ENCODE measurements at regions not wholly inside any gene's neighbourhood (a gene's known extent, or its start where the extent isn't known, plus 50 kb on each side); places are given as distances from the start of the nearest gene placed in this dataset.

DNA sequence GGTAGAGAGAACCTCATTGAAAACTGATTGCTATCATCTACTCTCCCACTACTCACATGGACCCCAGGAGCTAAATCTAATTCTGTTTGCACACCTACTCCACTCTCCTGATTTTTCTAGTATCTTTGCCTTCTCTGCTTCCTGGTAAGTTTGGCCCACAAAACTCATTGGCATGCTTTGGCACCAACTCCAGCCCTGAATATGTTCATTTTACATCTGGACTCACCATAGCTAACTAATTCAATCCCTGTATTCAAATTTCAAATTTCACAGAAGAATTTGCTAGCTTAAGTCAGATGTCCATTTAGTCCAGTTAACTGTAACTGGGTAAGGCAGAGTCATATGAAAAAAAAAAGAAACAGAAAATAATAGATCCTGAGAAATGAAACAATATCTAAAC, 442.1 kb downstream of the SUCLG1 start:
- TF ChIP-seq, protein P1, sequence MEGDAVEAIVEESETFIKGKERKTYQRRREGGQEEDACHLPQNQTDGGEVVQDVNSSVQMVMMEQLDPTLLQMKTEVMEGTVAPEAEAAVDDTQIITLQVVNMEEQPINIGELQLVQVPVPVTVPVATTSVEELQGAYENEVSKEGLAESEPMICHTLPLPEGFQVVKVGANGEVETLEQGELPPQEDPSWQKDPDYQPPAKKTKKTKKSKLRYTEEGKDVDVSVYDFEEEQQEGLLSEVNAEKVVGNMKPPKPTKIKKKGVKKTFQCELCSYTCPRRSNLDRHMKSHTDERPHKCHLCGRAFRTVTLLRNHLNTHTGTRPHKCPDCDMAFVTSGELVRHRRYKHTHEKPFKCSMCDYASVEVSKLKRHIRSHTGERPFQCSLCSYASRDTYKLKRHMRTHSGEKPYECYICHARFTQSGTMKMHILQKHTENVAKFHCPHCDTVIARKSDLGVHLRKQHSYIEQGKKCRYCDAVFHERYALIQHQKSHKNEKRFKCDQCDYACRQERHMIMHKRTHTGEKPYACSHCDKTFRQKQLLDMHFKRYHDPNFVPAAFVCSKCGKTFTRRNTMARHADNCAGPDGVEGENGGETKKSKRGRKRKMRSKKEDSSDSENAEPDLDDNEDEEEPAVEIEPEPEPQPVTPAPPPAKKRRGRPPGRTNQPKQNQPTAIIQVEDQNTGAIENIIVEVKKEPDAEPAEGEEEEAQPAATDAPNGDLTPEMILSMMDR (IDR thresholded peaks at IDR 0.05), result no peak
- Histone ChIP-seq H3K4me3 (no peak overlapping the region), H3K27ac (no peak overlapping the region), H3K36me3 (no peaks in the 10 kb centered on the region), H3K9me3 (no peaks in the 10 kb centered on the region), H3K9ac (ENCODE audit: low read depth in 2 of 2, low read length in 2 of 2) (no peak overlapping the region), H3K4me1 (no peaks in the 10 kb centered on the region), H3K27me3 (no peaks in the 10 kb centered on the region)
- intact Hi-C loops (cut with DNase I), result no loop called here
- no peak for DNase-seq

DNA sequence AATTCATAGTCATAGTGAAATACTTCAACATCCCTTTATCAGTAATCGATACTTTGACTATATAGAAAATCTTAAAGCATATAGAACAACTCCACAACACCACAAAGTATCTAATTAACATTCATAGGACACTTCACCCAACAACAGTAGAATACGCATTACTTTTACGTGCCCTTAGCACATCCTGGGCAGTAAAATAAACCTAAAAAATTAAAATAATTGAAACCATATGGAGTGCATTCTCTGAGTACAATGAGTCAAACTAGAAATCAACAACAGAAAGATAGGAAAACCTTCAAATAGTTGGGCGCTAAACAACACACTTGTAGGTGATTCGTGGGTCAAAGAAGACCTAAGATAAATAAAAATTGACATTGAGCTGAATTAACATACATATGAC, 442.9 kb downstream of the SUCLG1 start:
- no peak overlapping the region for H3K9ac ChIP-seq (ENCODE audit: low read depth in 2 of 2, low read length in 2 of 2)
- no peak for DNase-seq
- H3K9me3 ChIP-seq, result no peaks in the 10 kb centered on the region
- no peaks in the 10 kb centered on the region for H3K27me3 ChIP-seq
- no peak overlapping the region for H3K27ac ChIP-seq
- H3K36me3 ChIP-seq, result no peaks in the 10 kb centered on the region
- TF ChIP-seq, protein P1 (IDR thresholded peaks at IDR 0.05), result no peak
- H3K4me1 ChIP-seq, result no peaks in the 10 kb centered on the region
- intact Hi-C loops (cut with DNase I), result no loop called here
- H3K4me3 ChIP-seq, result no peak overlapping the region

DNA sequence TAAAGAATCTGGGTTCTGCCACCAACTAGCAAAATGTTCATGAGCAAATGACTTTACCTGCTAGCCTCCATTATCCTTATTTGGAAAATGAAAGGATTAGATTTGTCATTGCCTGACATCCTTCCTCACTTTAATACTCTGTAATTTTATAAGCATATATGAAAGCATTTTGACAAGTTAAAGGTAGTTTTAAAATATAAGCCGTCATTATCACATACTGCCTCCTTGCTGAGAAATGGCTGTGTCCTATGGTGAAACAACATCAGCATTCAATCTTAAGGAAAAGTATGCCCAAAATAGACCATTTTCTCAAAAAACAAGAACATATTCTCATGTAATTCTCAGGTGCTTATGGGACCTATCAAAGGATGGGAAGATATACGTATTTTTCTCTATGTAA, 461.2 kb downstream of the SUCLG1 start:
- Histone ChIP-seq H3K27ac (no peak overlapping the region), H3K9ac (ENCODE audit: low read depth in 2 of 2, low read length in 2 of 2) (no peak overlapping the region), H3K9me3 (no peaks in the 10 kb centered on the region), H3K4me3 (no peak overlapping the region), H3K27me3 (no peaks in the 10 kb centered on the region), H3K4me1 (no peaks in the 10 kb centered on the region), H3K36me3 (no peaks in the 10 kb centered on the region)
- TF ChIP-seq, protein P1 (IDR thresholded peaks at IDR 0.05), result no peak
- no peak for DNase-seq
- intact Hi-C loops (cut with DNase I), result no loop called here

DNA sequence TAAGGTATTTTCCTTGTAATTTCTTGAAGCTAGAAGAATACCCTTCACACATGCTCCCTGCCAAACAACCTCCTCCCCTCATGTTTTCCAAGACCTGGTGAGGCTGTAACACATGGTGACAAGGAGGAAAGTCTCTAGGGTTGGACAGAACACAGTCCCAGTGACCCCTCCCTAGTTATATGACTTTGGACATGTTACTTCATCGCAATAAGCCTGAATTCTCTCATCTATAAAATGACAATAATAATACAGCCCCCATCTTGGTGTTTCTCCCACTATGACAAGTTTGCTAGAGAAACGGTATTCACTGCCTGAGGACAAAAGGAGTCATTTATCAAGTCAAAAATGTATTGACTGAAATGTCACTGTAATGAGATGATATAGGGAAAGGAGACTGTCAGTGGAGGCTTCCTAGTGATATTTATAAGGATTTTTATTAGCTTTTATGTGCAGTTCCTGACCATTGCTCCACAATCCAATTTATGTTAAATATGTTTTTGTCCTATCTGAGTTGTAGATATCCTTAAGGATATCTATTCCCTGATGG, 464.4 kb downstream of the SUCLG1 start:
- TF ChIP-seq, protein P1 (IDR thresholded peaks at IDR 0.05), result no peak
- H3K4me3 ChIP-seq, result no peak overlapping the region
- H3K27me3 ChIP-seq, result no peaks in the 10 kb centered on the region
- H3K9ac ChIP-seq (ENCODE audit: low read depth in 2 of 2, low read length in 2 of 2), result no peak overlapping the region
- H3K27ac ChIP-seq, result no peak overlapping the region
- H3K36me3 ChIP-seq, result no peaks in the 10 kb centered on the region
- DNase-seq, result no peak
- H3K9me3 ChIP-seq, result no peaks in the 10 kb centered on the region
- no peaks in the 10 kb centered on the region for H3K4me1 ChIP-seq
- intact Hi-C loops (cut with DNase I), result no loop called here

DNA sequence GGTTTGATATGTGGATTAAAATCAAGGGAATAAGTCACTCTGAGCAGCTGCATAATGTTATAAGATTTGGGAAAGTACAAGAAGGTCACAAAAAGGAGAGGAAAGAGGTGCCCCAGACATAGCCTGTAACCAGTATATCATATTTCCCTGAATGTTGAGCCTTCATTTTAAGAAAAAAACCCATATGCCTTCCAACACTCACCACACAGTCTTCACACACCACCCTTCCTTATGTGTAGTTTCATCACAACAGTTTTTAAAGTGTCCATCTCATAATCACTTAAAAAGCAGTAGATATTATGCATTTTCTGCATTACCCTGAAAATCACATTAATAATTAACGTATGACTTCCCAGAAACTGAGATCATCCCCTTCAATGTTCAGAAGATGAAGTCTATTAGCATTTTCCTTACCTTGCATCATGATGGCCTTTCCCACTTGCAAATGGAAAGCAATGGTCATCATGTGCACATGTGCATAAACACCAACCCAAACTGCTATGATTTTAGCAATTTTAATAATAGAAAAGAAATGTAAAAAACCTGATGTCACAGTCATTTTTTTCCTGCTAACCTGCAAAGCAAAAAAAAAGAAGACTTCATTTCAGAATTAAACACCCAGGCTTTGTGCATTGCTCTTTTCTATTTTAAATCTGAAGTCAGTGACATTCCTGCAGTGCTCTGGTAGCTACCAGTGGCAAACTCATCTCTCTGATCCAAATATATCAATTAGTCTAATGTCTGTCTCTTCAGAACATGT, 465.0 kb downstream of the SUCLG1 start:
- no peak for DNase-seq
- Histone ChIP-seq H3K4me1 (no peaks in the 10 kb centered on the region), H3K27me3 (no peaks in the 10 kb centered on the region), H3K4me3 (no peak overlapping the region), H3K9ac (ENCODE audit: low read depth in 2 of 2, low read length in 2 of 2) (no peak overlapping the region), H3K36me3 (no peaks in the 10 kb centered on the region), H3K9me3 (no peaks in the 10 kb centered on the region), H3K27ac (no peak overlapping the region)
- TF ChIP-seq, protein P1 (IDR thresholded peaks at IDR 0.05), result no peak
- intact Hi-C loops (cut with DNase I), result no loop called here
